ENCODE measurements at regions not wholly inside any gene's neighbourhood (a gene's known extent, or its start where the extent isn't known, plus 50 kb on each side); places are given as distances from the start of the nearest gene placed in this dataset.

- no peak for TF ChIP-seq E2F4 (CRISPR knock-in tag; IDR thresholded peaks at IDR 0.05; ENCODE audit: borderline replicate concordance, low read depth)
- no peak for TF ChIP-seq PREB (CRISPR knock-in tag; IDR thresholded peaks at IDR 0.05; ENCODE audit: borderline replicate concordance)
Measured at GRCh38 chr3:74535281-74535680, 79.2 kb downstream of the CNTN3 start (continued).

- peaks cover 61% of the 10 kb centered on the region for H3K27me3 Mint-ChIP-seq (ENCODE audit: low read depth)
- H3K4me1 Mint-ChIP-seq: no peaks in the 10 kb centered on the region
- ATAC-seq (no peak), DNase-seq (ENCODE audit: low spot score) (no peak)
- TF ChIP-seq FOXK1 (CRISPR knock-in tag; IDR thresholded peaks at IDR 0.05) (no peak), GRHL2 (CRISPR knock-in tag; IDR thresholded peaks at IDR 0.05; ENCODE audit: insufficient replicate concordance, severe bottlenecking) (no peak), FOXJ3 (CRISPR knock-in tag; IDR thresholded peaks at IDR 0.05; ENCODE audit: borderline replicate concordance) (no peak), E2F1 (CRISPR knock-in tag; IDR thresholded peaks at IDR 0.05) (no peak), NR2C2 (CRISPR knock-in tag; IDR thresholded peaks at IDR 0.05) (no peak), ATF6 (CRISPR knock-in tag; IDR thresholded peaks at IDR 0.05) (no peak), ZBTB43 (CRISPR knock-in tag; IDR thresholded peaks at IDR 0.05) (no peak), IRF2 (CRISPR knock-in tag; IDR thresholded peaks at IDR 0.05; ENCODE audit: borderline replicate concordance, low read depth) (no peak), NFE2L1 (CRISPR knock-in tag; IDR thresholded peaks at IDR 0.05) (no peak), JAZF1 (CRISPR knock-in tag; IDR thresholded peaks at IDR 0.05) (no peak)
- CTCF ChIA-PET: no interaction called here
- no peaks in the 10 kb centered on the region for H3K36me3 Mint-ChIP-seq
- H3K9me3 Mint-ChIP-seq: no peaks in the 10 kb centered on the region
- H3K27ac Mint-ChIP-seq: no peak overlapping the region
- H3K4me3 Mint-ChIP-seq: no peak overlapping the region
- POLR2A ChIA-PET: no interaction called here
Measured at GRCh38 chr3:74534611-74535010, 79.8 kb downstream of the CNTN3 start.

GRCh38 chr3:74532446-74532845 lies 82.0 kb downstream of the CNTN3 start:
- H3K4me3 Mint-ChIP-seq: no peak overlapping the region
- ChIA-PET CTCF (no interaction called here), POLR2A (no interaction called here)
- no peaks in the 10 kb centered on the region for H3K36me3 Mint-ChIP-seq
- no peaks in the 10 kb centered on the region for H3K9me3 Mint-ChIP-seq
- no peaks in the 10 kb centered on the region for H3K4me1 Mint-ChIP-seq
- no peak for ATAC-seq
- H3K27me3 Mint-ChIP-seq (ENCODE audit: low read depth): peaks cover 55% of the 10 kb centered on the region
- no peak for DNase-seq (ENCODE audit: low spot score)
- no peak overlapping the region for H3K27ac Mint-ChIP-seq
- TF ChIP-seq JAZF1 (CRISPR knock-in tag; IDR thresholded peaks at IDR 0.05) (no peak), ZNF317 (CRISPR knock-in tag; IDR thresholded peaks at IDR 0.05; ENCODE audit: borderline replicate concordance, low read depth) (no peak), ZNF512 (CRISPR knock-in tag; IDR thresholded peaks at IDR 0.05; ENCODE audit: borderline replicate concordance) (no peak), E2F1 (CRISPR knock-in tag; IDR thresholded peaks at IDR 0.05) (no peak), CDX4 (CRISPR knock-in tag; IDR thresholded peaks at IDR 0.05; ENCODE audit: borderline replicate concordance) (no peak), SMAD4 (CRISPR knock-in tag; IDR thresholded peaks at IDR 0.05) (no peak), GTF2I (CRISPR knock-in tag; conservative IDR thresholded peaks at IDR 0.05) (no peak), CREB1 (CRISPR knock-in tag; IDR thresholded peaks at IDR 0.05) (no peak), ETV6 (CRISPR knock-in tag; IDR thresholded peaks at IDR 0.05) (no peak)
